Spleen (tissue), 11 donors: ENCODE measurements at regions not wholly inside any gene's neighbourhood (a gene's known extent, or its start where the extent isn't known, plus 50 kb on each side); places are given as distances from the start of the nearest gene placed in this dataset.

Experiments
- DNase-seq: peaks from one replicate; pipeline ENCODE4 v3.0.0-alpha.2; 2020
- H3K27ac ChIP-seq, 8 donors: fragments of 200-600 bp; sonication (generic) in 7 of 8; 1 replicate in 4 of 8; 2 replicates in 4 of 8; pipeline versions ENCODE4 v1.5.0 to v1.8.0; 2016 to 2021; ENCODE audit warnings: inconsistent platforms in 4 of 8, mild to moderate bottlenecking in 4 of 8, moderate library complexity in 1 of 8
- H3K27me3 ChIP-seq, 7 donors: fragments of 200-600 bp; sonication (generic) in 6 of 7; replicated peaks in 1 of 7; 1 replicate in 4 of 7; 2 replicates in 3 of 7; pipeline versions ENCODE4 v1.5.0 to v1.8.0; 2016 to 2021; ENCODE audit warnings: inconsistent platforms in 3 of 7, mild to moderate bottlenecking in 1 of 7
- H3K36me3 ChIP-seq, 6 donors: fragments of 200-600 bp; sonication (generic) in 5 of 6; 1 replicate in 4 of 6; 2 replicates in 2 of 6; pipeline versions ENCODE4 v1.5.0 to v1.8.0; 2016 to 2021; ENCODE audit warnings: inconsistent platforms in 2 of 6
- H3K4me1 ChIP-seq, 6 donors: fragments of 200-600 bp; sonication (generic) in 5 of 6; 1 replicate in 3 of 6; 2 replicates in 3 of 6; pipeline versions ENCODE4 v1.5.0 to v1.8.0; 2016 to 2021; ENCODE audit warnings: inconsistent platforms in 3 of 6
- H3K4me3 ChIP-seq, 8 donors: fragments of 200-600 bp; sonication (generic) in 7 of 8; 1 replicate in 4 of 8; 2 replicates in 4 of 8; pipeline versions ENCODE4 v1.5.0 to v1.8.0; 2016 to 2021; ENCODE audit warnings: inconsistent platforms in 4 of 8, mild to moderate bottlenecking in 4 of 8, moderate library complexity in 2 of 8
- H3K9me3 ChIP-seq, 8 donors: fragments of 200-600 bp; sonication (generic) in 7 of 8; 1 replicate in 4 of 8; 2 replicates in 4 of 8; pipeline versions ENCODE4 v1.5.0 to v1.8.0; 2016 to 2021; ENCODE audit warnings: inconsistent platforms in 4 of 8
- CTCF ChIP-seq, 11 experiments: fragments of 200-600 bp in 7 of 11; fragments of 450-650 bp in 4 of 11; sonication (generic) in 4 of 11; IDR thresholded peaks in 8 of 11; conservative IDR thresholded peaks in 3 of 11; 1 replicate in 7 of 11; 2 replicates in 4 of 11; pipeline versions ENCODE4 v1.4.0 to v1.8.0; 2016 to 2021; ENCODE audit warnings: antibody characterized with exemption in 11 of 11, inconsistent platforms in 4 of 11, mild to moderate bottlenecking in 1 of 11
- POLR2A ChIP-seq, 3 donors: fragments of 450-650 bp; IDR thresholded peaks; one replicate each; pipeline ENCODE4 v1.5.1; 2017; ENCODE audit warnings: antibody characterized with exemption in 3 of 3, mild to moderate bottlenecking in 1 of 3
- POLR2AphosphoS5 ChIP-seq, 3 donors: sonication (generic); formaldehyde crosslinking; IDR thresholded peaks; one replicate each; pipeline ENCODE4 v1.5.1; 2017; ENCODE audit warnings: antibody characterized with exemption in 3 of 3
- WGBS, 5 donors: extraction: QIAGEN DNeasy Blood & Tissue Kit in 3 of 5; methylation state at CpG; one replicate each; pipeline versions ENCODE4 v1.1.5 to v1.1.7; 2013 to 2018; 5-methylcytosine and 5-hydroxymethylcytosine counted together
- intact Hi-C: fragments of 100-400 bp; cut with DNase I; formaldehyde crosslinking; loops from one replicate; pipeline ENCODE4 v1.15.0; 2023; ENCODE audit warnings: low total_unique reads
- donor health status: healthy with polysubstance abuse.
- donor health status: DM: no; HTN: no; CAD: no; lungs with moderate emphysema.
- donor health status: DM: no; HTN: no; CAD: no.
- donor health status: Bipolar disorder and iron deficiency.
- donor health status: healthy.
- donor health status: DM: no; HTN: no; CAD: no.
- donor health status: DM: yes; HTN: yes; CAD: no.

GRCh38 chr2:38233231-38233983 lies 143.7 kb downstream of the ATL2 start:
- H3K27me3 ChIP-seq: no peaks in the 10 kb centered on the region
- WGBS, 5 donors: 90 to 93% (median 91%) methylated on average over 9 of the region's 9 CpGs
- H3K9me3 ChIP-seq: no peaks in the 10 kb centered on the region
- H3K27ac ChIP-seq: no peak overlapping the region
- no peak overlapping the region for H3K4me3 ChIP-seq
- TF ChIP-seq POLR2AphosphoS5 (IDR thresholded peaks at IDR 0.05) (no peak), CTCF (IDR thresholded peaks at IDR 0.05 in 8 of 11, conservative IDR thresholded peaks at IDR 0.05 in 3 of 11) (no peak), POLR2A (IDR thresholded peaks at IDR 0.05) (no peak)
- H3K4me1 ChIP-seq: no peaks in the 10 kb centered on the region
- intact Hi-C loops: no loop called here
- no peaks in the 10 kb centered on the region for H3K36me3 ChIP-seq
- no peak for DNase-seq

GRCh38 chr2:38232454-38232853 lies 144.6 kb downstream of the ATL2 start:
- H3K9me3 ChIP-seq: no peaks in the 10 kb centered on the region
- 91 to 100% (median 97%) methylated on average over 1 of the region's 1 CpG for WGBS, 5 donors
- no peak overlapping the region for H3K27ac ChIP-seq
- H3K4me3 ChIP-seq: no peak overlapping the region
- no peak for TF ChIP-seq CTCF (IDR thresholded peaks at IDR 0.05 in 8 of 11, conservative IDR thresholded peaks at IDR 0.05 in 3 of 11)
- no peak for TF ChIP-seq POLR2AphosphoS5 (IDR thresholded peaks at IDR 0.05)
- no peak for TF ChIP-seq POLR2A (IDR thresholded peaks at IDR 0.05)
- no peaks in the 10 kb centered on the region for H3K36me3 ChIP-seq
- DNase-seq: no peak
- intact Hi-C loops: no loop called here
- no peaks in the 10 kb centered on the region for H3K4me1 ChIP-seq
- H3K27me3 ChIP-seq: no peaks in the 10 kb centered on the region

GRCh38 chr2:38230756-38231155 lies 146.3 kb downstream of the ATL2 start:
- DNase-seq: no peak
- H3K27ac ChIP-seq: no peak overlapping the region
- H3K27me3 ChIP-seq: peaks cover 0 to 11% (median 0%) of the 10 kb centered on the region in 7 donors
- WGBS, 5 donors: 57 to 71% (median 66%) methylated on average over 4 of the region's 4 CpGs
- H3K36me3 ChIP-seq: no peaks in the 10 kb centered on the region
- H3K4me1 ChIP-seq: no peaks in the 10 kb centered on the region
- no peak for TF ChIP-seq CTCF (IDR thresholded peaks at IDR 0.05 in 8 of 11, conservative IDR thresholded peaks at IDR 0.05 in 3 of 11)
- no peak for TF ChIP-seq POLR2AphosphoS5 (IDR thresholded peaks at IDR 0.05)
- no peak for TF ChIP-seq POLR2A (IDR thresholded peaks at IDR 0.05)
- H3K9me3 ChIP-seq: no peaks in the 10 kb centered on the region
- no peak overlapping the region for H3K4me3 ChIP-seq
- intact Hi-C loops: no loop called here

- Histone ChIP-seq H3K27me3 (peaks cover 0 to 18% (median 0%) of the 10 kb centered on the region in 7 donors), H3K36me3 (no peaks in the 10 kb centered on the region), H3K4me3 (no peak overlapping the region), H3K4me1 (no peaks in the 10 kb centered on the region), H3K9me3 (no peaks in the 10 kb centered on the region), H3K27ac (no peak overlapping the region)
- DNase-seq: no peak
- intact Hi-C loops: no loop called here
- TF ChIP-seq CTCF (IDR thresholded peaks at IDR 0.05 in 8 of 11, conservative IDR thresholded peaks at IDR 0.05 in 3 of 11) (no peak), POLR2A (IDR thresholded peaks at IDR 0.05) (no peak), POLR2AphosphoS5 (IDR thresholded peaks at IDR 0.05) (no peak)
These were observed 148.3 kb downstream of the ATL2 start for GRCh38 chr2:38228753-38229152.
